ENCODE measurements at regions not wholly inside any gene's neighbourhood (a gene's known extent, or its start where the extent isn't known, plus 50 kb on each side); places are given as distances from the start of the nearest gene placed in this dataset.
A peak's percentile ranks its signal among the peaks of the same experiment; 100 is the strongest.

GRCh38 chr2:128639693-128640092 lies 321.0 kb upstream of the HS6ST1 start:
- TF ChIP-seq, protein P1, sequence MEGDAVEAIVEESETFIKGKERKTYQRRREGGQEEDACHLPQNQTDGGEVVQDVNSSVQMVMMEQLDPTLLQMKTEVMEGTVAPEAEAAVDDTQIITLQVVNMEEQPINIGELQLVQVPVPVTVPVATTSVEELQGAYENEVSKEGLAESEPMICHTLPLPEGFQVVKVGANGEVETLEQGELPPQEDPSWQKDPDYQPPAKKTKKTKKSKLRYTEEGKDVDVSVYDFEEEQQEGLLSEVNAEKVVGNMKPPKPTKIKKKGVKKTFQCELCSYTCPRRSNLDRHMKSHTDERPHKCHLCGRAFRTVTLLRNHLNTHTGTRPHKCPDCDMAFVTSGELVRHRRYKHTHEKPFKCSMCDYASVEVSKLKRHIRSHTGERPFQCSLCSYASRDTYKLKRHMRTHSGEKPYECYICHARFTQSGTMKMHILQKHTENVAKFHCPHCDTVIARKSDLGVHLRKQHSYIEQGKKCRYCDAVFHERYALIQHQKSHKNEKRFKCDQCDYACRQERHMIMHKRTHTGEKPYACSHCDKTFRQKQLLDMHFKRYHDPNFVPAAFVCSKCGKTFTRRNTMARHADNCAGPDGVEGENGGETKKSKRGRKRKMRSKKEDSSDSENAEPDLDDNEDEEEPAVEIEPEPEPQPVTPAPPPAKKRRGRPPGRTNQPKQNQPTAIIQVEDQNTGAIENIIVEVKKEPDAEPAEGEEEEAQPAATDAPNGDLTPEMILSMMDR (IDR thresholded peaks at IDR 0.05; ENCODE audit: insufficient read depth, low read length): no peak
- DNase-seq (ENCODE audit: low read depth): peak; percentile 5
- H3K4me3 ChIP-seq (ENCODE audit: low read depth, low read length): no peak overlapping the region

GRCh38 chr2:128640166-128640844 lies 321.6 kb upstream of the HS6ST1 start:
- peak; percentile 16 for DNase-seq (ENCODE audit: low read depth)
- TF ChIP-seq, protein P1 (IDR thresholded peaks at IDR 0.05; ENCODE audit: insufficient read depth, low read length): peak; percentile 6

DNA sequence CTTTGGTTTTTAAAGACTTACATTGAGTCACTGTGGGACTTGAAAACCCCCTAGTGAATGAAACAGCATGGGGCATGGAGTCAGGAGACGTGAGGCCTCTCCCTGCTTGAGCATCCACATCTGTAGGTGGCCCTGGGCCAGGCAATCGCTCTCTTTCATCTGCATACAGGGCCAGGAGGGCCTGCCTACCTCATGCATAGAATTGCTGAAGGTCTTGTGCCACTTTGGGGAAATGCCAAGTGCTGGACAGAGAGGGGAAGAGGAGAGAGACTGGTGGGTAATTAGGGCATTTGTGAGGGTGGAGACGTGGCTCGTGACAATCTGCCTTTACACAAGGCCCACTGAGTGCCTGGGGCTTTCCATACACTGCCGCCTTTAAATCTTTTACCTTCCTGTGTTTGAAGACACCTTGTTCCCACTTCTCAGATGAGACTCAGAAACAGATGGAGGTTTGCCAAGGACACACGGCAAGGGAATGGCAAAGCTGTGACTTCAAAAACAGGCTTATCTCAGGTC lies 322.2 kb upstream of the HS6ST1 start:
- H3K4me3 ChIP-seq (ENCODE audit: low read depth, low read length): no peak overlapping the region
- TF ChIP-seq, protein P1 (IDR thresholded peaks at IDR 0.05; ENCODE audit: insufficient read depth, low read length): no peak
- no peak for DNase-seq (ENCODE audit: low read depth)

More at GRCh38 chr2:128640166-128640844, 321.6 kb upstream of the HS6ST1 start:
- no peak overlapping the region for H3K4me3 ChIP-seq (ENCODE audit: low read depth, low read length)

DNA sequence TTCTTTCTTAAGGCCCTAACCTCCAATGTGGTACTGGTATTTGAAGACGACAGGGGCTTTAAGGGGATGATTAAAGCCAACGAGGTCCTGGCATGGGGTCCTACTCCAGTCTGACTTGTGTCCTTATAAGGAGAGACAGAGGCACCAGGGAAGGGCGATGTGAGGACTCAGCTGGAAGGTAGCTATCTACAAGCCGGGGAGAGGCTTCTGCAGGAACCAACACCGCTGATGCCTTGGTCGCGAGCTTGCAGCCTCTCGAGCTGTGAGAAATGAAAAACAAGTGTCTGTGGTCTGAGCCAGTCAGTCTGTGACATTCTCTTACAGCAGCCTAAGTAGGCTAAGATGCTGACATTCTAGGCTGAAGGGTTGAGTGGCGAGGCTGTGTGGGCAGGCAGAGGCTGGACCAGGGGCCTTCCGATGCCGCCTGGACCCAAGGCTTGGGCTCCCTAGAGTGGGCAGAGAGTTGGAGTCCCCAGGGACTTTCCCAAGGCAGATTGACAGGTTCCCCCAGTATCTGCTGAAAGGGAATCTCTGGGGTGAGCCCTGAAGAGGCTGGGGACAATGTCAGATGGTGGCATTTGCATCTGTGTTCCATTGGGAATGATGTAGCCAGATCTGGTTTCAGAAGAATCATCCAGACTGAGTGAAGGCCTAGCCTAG lies 322.9 kb upstream of the HS6ST1 start:
- no peak overlapping the region for H3K4me3 ChIP-seq (ENCODE audit: low read depth, low read length)
- TF ChIP-seq, protein P1 (IDR thresholded peaks at IDR 0.05; ENCODE audit: insufficient read depth, low read length): no peak
- no peak for DNase-seq (ENCODE audit: low read depth)

- DNase-seq (ENCODE audit: low read depth): no peak
- TF ChIP-seq, protein P1 (IDR thresholded peaks at IDR 0.05; ENCODE audit: insufficient read depth, low read length): no peak
- no peak overlapping the region for H3K4me3 ChIP-seq (ENCODE audit: low read depth, low read length)
These were observed 323.6 kb upstream of the HS6ST1 start for GRCh38 chr2:128642316-128642715.

- no peak for DNase-seq (ENCODE audit: low read depth)
- H3K4me3 ChIP-seq (ENCODE audit: low read depth, low read length): no peak overlapping the region
- TF ChIP-seq, protein P1 (IDR thresholded peaks at IDR 0.05; ENCODE audit: insufficient read depth, low read length): no peak
These were observed 324.2 kb upstream of the HS6ST1 start for GRCh38 chr2:128642821-128643220.

Data from fibroblast of the aortic adventitia (primary cell).